H54 (cell line): ENCODE measurements at regions not wholly inside any gene's neighbourhood (a gene's known extent, or its start where the extent isn't known, plus 50 kb on each side); places are given as distances from the start of the nearest gene placed in this dataset.

Experiments
- DNase-seq: peaks from one replicate; pipeline ENCODE4 v3.0.0; 2011; ENCODE audit warnings: low spot score, mixed read lengths; ENCODE audit not compliant: insufficient read length
- FAIRE-seq: peaks from 3 replicates; lab custom pipeline; 2011; peaks lifted over from hg19 to GRCh38; lab: Jason Lieb, UNC
- POLR2A ChIP-seq: IDR thresholded peaks from 2 replicates; pipeline ENCODE4 v1.6.1; 2011; ENCODE audit warnings: low read depth, mild to moderate bottlenecking, low read length

GRCh38 chr5:4129523-4129922, 533.9 kb downstream of the IRX1 start:
- DNase-seq (no peak), FAIRE-seq (no peak)
- TF ChIP-seq POLR2A = no peak

DNA sequence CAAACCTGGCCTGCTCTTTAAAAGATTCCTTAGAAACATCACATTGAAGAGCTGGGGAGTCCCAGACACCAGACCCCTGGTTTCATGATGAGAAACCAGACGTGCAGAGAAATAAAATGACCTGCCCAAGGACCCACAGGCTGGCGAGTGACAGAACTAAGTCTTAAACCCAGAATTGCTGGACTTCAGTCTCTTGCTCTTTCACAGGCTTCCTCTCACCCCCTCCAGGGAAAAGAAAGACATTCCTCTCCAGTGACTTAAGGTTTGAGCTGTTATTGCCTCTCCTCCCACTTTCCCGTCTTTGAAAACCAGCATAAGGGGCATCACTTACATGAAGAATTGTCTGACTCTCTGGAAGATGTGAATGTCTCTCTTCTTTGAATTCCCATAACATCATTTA, 535.2 kb downstream of the IRX1 start:
- no peak for DNase-seq
- no peak for TF ChIP-seq POLR2A
- no peak for FAIRE-seq

DNA sequence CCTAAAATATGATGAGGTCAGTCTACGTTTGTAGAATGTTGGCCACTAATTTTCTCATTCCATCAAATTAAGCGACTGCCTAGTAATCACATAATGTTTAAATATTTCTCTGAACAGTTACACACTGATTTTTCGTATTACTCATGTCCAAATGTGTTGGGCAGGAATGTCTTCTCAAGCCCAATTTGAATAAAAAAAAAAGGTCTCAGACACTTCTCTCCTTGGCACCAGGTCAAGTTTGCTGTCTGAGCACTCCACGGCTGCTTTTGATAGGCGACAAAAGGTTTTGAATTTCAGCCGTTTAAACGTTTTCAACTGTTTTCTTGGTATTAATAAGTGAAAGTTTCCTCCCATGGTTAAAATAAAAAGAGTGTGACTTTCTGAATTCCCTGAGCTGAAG, 542.1 kb downstream of the IRX1 start:
- FAIRE-seq (no peak), DNase-seq (no peak)
- TF ChIP-seq POLR2A = no peak

- TF ChIP-seq POLR2A = no peak
- FAIRE-seq (no peak), DNase-seq (no peak)
These were observed 547.2 kb downstream of the IRX1 start for GRCh38 chr5:4142842-4143241.

- no peak for TF ChIP-seq POLR2A
- FAIRE-seq (no peak), DNase-seq (no peak)
These were observed 548.9 kb downstream of the IRX1 start for GRCh38 chr5:4144411-4145007.

DNA sequence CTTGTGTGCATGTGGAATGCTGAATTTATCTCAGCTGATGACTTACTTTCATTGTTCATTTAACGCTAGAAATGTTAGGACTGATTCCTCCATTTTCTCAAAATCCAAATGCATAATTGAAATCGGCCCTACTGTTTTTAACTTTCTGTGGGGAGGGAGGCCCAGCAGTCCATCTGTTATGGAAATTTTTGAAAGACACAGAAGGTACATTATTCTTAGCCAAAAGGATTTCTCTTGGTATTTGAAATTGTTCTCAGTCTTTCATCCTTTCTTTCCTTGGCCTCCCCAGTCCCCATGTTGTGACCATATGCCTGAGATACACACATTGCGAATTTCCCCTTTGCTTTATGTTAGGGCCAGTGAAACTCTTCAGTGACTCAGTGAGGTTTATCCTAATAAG, 549.9 kb downstream of the IRX1 start:
- no peak for TF ChIP-seq POLR2A
- no peak for DNase-seq
- no peak for FAIRE-seq

DNA sequence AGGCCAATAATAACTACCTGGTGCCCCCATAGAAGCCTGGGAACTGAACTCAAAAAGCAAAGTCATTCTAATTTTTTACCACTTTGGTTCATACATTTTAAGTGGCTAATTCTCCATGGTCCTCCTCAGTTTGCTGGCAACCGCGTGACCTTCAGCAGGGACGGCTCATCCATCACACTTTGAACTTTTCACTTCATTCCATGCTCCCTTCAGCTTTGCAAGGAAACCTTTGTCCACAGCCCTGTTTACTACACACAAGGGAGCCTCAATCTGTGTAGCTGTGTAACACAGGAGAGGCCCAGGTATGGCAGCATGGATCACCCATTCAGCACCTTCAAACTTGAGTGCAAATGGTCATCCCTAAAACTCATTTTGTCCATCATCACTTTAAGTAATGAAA, 552.4 kb downstream of the IRX1 start:
- FAIRE-seq (no peak), DNase-seq (no peak)
- no peak for TF ChIP-seq POLR2A

DNA sequence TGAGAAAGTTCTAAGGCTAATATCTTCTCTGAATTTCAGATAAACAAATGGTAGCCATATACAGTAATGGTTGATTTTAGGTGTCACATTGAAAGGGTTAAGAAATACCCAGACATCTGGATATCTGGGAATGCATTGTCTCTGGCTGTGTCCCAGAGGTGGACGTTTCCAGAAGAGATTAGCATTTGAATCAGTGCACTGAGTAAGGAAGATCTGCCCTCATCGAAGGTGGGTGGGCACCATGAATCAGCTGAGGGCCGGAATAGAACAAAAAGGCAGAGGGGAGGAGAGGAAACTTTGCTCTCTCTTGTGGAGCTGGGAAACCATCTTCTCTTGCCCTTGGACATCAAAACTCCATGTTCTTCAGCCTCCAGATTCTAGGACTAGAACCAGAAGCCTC, 554.4 kb downstream of the IRX1 start:
- no peak for FAIRE-seq
- TF ChIP-seq POLR2A = no peak
- no peak for DNase-seq

GRCh38 chr5:4156153-4156552, 560.5 kb downstream of the IRX1 start:
- no peak for TF ChIP-seq POLR2A
- FAIRE-seq = no peak
- DNase-seq = no peak

DNA sequence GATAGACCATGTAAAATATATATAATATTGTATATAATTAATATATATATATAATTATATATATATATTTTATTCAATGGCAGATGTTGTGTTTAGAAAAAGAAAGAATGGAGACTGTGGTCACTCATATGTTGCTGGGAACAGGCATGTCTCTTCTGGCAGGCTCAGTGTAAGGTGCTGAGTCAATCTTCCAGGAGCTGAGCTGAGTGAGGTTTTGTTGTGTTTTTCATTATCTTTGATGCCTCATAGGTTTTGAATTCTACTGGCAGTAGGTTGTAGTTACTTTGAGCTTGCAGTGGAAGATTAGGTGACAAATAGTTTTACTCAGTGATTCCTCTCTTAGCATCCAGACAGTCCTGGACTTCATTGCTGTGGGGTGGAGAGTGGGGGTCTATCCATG, 561.3 kb downstream of the IRX1 start:
- no peak for FAIRE-seq
- TF ChIP-seq POLR2A = no peak
- no peak for DNase-seq

DNA sequence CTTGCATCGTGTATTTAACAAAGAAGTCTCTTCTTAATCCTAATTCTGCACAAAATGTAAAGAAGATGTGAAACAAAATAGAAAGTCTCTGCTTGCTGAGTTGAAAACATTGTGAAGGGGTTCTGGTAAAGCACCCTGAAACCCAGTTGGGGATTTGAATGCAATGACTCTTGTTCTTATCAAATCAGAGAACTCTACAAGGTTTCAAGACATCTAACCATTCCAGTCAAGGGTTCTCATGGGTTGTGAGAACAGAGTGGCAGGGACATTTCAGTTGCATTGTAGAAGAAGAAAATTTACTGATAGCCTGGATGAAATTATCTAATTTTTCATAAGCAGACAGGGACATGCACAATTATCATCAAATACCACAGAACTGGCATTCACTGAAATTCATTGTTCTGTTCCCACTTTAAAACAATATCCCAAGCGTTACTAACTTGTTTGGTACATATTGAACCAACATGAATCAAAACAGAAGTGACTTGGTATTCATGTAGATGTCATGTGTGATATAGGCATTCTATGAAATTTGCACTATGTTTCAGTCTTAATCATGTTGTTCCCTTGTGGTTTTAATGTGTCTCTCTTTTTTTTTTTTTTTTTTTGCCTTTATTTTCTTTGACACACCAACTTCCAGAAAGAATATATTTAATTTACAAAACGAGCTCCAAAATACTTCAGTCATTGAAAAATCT, 563.3 kb downstream of the IRX1 start:
- TF ChIP-seq POLR2A = no peak
- no peak for DNase-seq
- FAIRE-seq = no peak

DNA sequence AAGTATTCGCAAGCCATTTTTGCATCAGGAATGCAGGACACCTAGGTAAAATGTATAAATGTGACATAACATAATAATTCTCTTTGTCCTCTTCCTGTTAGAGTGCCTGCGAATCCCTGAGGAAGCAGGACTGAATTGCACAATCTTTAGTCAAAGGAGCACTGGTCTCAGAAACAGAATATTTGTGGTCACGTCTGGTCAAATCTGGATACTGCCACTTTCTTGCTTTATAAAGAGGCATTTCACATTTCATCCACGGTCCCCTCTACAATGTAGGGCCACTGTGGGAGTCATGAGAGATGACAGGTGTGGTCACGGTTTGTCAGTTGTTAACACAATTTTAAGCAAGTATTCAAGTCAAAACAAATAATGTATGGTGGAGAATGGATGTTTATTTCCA, 564.0 kb downstream of the IRX1 start:
- FAIRE-seq (no peak), DNase-seq (no peak)
- TF ChIP-seq POLR2A = no peak

DNA sequence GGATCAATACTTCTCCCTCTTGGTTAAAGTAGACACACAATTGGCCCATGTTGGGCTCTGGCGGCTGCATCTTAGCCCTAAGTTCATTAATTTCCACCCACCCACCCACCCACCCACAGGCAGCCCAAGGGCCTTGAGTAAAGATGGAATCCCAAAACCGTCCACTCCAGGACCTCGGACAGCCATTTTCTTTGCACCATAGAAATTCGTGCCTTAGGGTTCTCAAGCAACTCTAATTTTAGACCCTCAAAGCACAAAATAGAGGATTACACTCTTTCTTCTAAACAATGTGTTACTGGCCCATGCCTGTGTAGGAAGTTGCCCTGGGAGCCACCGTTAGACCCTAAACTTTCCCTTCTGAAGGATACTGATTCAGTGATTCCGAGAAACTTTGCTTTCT, 568.5 kb downstream of the IRX1 start:
- FAIRE-seq = no peak

DNA sequence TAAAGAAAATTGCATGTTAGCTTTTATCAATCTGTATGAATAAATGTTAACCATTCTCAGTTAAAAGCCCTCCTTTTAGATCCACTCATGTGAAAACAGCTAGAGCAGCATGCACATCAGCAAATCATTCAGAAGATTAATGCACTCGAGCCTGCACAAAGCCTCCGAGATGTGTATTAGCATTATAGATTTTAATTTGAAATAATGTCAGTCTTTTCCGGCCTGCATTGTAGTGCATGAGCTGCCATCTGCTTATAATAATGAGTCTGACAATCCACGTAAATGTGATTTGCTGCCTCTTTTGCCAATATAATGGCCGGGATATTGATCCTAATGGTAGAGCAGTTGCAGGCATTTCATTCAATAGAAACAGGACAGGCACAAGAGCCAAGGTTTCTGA, 585.1 kb downstream of the IRX1 start:
- TF ChIP-seq POLR2A = no peak
- FAIRE-seq (no peak), DNase-seq (no peak)

More for the DNA sequence above, 568.5 kb downstream of the IRX1 start:
- DNase-seq = no peak
- TF ChIP-seq POLR2A = no peak

DNA sequence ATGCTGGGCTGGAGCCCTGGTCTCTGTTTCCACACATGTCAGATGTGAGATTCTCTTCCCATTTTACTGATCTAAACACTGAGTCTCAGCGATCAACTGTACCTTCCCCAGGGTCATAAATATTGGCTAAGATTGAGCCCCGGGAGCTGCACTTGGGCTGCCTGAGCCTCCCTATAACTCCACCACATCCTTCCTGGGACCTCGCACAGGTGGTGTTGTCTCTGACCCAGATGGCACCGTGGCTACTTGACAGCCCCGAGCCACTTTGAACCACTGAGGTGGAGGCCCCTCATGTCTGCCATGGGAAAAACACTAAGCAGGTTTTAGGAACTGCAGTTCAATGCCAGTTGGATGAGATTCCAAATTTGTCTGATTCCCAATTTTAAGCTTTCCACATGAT, 586.5 kb downstream of the IRX1 start:
- no peak for FAIRE-seq
- no peak for DNase-seq
- TF ChIP-seq POLR2A = no peak
